Upper lobe of left lung (tissue), 4 donors: ENCODE measurements at regions not wholly inside any gene's neighbourhood (a gene's known extent, or its start where the extent isn't known, plus 50 kb on each side); places are given as distances from the start of the nearest gene placed in this dataset.

Source experiments
- CTCF ChIP-seq, 6 experiments: fragments of 450-650 bp in 4 of 6; fragments of 200-600 bp in 2 of 6; sonication (generic) in 2 of 6; IDR thresholded peaks; one replicate each; pipeline ENCODE4 v1.5.1; 2016 to 2019; ENCODE audit warnings: antibody characterized with exemption in 6 of 6
- POLR2AphosphoS5 ChIP-seq, 2 donors: sonication (generic); formaldehyde crosslinking; IDR thresholded peaks; one replicate each; pipeline ENCODE4 v1.5.1; 2017; ENCODE audit warnings: antibody characterized with exemption in 2 of 2

- TF ChIP-seq POLR2AphosphoS5 (IDR thresholded peaks at IDR 0.05) (no peak), CTCF (IDR thresholded peaks at IDR 0.05) (no peak)
These were observed 50.1 kb upstream of the ZNF573 start for GRCh38 chr19:37829526-37829925.
